Suprapubic skin (tissue), 4 donors: ENCODE measurements at regions not wholly inside any gene's neighbourhood (a gene's known extent, or its start where the extent isn't known, plus 50 kb on each side); places are given as distances from the start of the nearest gene placed in this dataset.

ENCODE experiments used
- EP300 ChIP-seq: sonication (generic); formaldehyde crosslinking; IDR thresholded peaks from one replicate; pipeline ENCODE4 v1.6.1; 2017; ENCODE audit warnings: antibody characterized with exemption
- POLR2A ChIP-seq, 2 donors: fragments of 450-650 bp; IDR thresholded peaks; one replicate each; pipeline ENCODE4 v1.6.1; 2017; ENCODE audit warnings: antibody characterized with exemption in 2 of 2, mild to moderate bottlenecking in 2 of 2, moderate library complexity in 2 of 2
- POLR2AphosphoS5 ChIP-seq, 3 donors: sonication (generic); formaldehyde crosslinking; IDR thresholded peaks; one replicate each; pipeline ENCODE4 v1.6.1; 2017; ENCODE audit warnings: antibody characterized with exemption in 3 of 3
- TF ChIP-seq, protein P1 (sequence below), 2 donors: fragments of 200-600 bp in 1 of 2; fragments of 450-650 bp in 1 of 2; sonication (generic) in 1 of 2; IDR thresholded peaks; one replicate each; pipeline ENCODE4 v1.5.1; 2016 to 2019; ENCODE audit warnings: antibody characterized with exemption in 2 of 2, mild to moderate bottlenecking in 1 of 2, moderate library complexity in 1 of 2

DNA sequence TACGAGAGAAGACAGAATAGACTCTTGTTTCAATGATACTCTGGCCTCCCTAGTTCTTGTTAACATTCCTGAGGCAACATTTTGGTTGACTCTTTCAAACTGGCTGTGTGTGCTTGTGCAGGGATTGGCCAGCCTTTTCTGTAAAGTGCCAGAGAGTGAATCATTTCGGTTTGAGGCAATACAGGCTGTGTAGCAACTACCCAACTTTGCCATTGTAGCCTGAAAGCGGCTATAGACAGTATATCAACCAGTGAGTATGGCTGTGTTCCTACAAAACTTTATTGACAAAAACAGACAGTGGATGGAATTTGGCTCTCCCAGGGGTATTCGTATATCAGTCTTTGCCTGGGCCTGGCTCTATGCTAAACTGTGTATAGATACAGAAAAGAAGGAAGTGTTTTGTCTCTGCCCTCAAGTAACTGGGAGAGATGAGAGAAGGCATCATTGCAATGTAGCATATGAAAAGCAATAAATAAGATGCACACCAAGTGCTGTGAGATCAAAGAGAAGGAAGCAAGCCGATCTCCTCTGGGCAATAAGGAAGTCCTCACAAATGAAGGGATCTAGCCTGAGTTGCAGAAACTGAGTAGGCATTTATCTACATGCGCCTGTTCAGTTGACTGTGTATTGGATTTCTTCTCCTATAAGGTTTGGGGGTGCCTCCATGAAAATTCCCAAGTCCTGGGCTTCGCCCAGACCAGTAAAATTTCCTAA is 568.0 kb upstream of the KLF4 start:
- TF ChIP-seq, protein P1, sequence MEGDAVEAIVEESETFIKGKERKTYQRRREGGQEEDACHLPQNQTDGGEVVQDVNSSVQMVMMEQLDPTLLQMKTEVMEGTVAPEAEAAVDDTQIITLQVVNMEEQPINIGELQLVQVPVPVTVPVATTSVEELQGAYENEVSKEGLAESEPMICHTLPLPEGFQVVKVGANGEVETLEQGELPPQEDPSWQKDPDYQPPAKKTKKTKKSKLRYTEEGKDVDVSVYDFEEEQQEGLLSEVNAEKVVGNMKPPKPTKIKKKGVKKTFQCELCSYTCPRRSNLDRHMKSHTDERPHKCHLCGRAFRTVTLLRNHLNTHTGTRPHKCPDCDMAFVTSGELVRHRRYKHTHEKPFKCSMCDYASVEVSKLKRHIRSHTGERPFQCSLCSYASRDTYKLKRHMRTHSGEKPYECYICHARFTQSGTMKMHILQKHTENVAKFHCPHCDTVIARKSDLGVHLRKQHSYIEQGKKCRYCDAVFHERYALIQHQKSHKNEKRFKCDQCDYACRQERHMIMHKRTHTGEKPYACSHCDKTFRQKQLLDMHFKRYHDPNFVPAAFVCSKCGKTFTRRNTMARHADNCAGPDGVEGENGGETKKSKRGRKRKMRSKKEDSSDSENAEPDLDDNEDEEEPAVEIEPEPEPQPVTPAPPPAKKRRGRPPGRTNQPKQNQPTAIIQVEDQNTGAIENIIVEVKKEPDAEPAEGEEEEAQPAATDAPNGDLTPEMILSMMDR (IDR thresholded peaks at IDR 0.05): no peak
- TF ChIP-seq POLR2AphosphoS5 (IDR thresholded peaks at IDR 0.05) (peak in 2 of 3 donors; percentile 57 to 74), EP300 (no peak), POLR2A (IDR thresholded peaks at IDR 0.05) (no peak)
